ENCODE measurements at regions not wholly inside any gene's neighbourhood (a gene's known extent, or its start where the extent isn't known, plus 50 kb on each side); places are given as distances from the start of the nearest gene placed in this dataset.

DNA sequence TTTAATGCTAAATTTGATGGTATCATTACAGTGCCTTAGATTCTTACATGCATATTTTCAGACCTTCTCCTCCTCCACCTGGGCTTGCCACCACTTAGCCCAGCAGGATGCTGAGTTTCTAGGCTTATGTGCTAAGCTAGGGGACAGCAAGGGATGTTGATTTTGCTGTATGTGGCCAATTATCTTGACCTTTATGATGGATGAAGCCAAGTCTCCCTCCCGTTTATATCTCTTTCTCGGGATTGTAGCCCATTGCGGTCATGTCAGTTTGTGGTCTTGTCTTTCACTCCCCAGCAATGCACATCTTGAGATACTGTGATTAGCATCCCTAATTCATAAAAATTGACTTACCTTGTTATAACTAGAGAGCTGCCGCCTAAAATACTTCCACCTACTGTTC is 278.7 kb upstream of the SOX2 start:
- no peaks in the 10 kb centered on the region for H3K36me3 ChIP-seq (ENCODE audit: insufficient read depth, low read length)
- no peak overlapping the region for H3K4me2 ChIP-seq (ENCODE audit: low read depth, low read length, poor library complexity, severe bottlenecking)
- DNase-seq: no peak
- H3K27ac ChIP-seq (ENCODE audit: low read length): no peak overlapping the region
- no peak overlapping the region for H2AFZ ChIP-seq (ENCODE audit: low read length)
- no peak overlapping the region for H3K9ac ChIP-seq (ENCODE audit: low read length)
- no peaks in the 10 kb centered on the region for H4K20me1 ChIP-seq (ENCODE audit: insufficient read depth, low read depth, low read length)
- H3K9me3 ChIP-seq (ENCODE audit: low read length): no peaks in the 10 kb centered on the region
- H3K9me2 ChIP-seq (replicated peaks; ENCODE audit: insufficient read depth, low read length): no peaks in the 10 kb centered on the region; the same call in 1 of the 2 replicates
- no peak overlapping the region for H3K4me3 ChIP-seq (ENCODE audit: low read length)
- H3K4me1 ChIP-seq (ENCODE audit: low read length): no peaks in the 10 kb centered on the region
- H3K79me2 ChIP-seq (ENCODE audit: low read length): no peaks in the 10 kb centered on the region
- no peaks in the 10 kb centered on the region for H3K27me3 ChIP-seq (ENCODE audit: low read length)

DNA sequence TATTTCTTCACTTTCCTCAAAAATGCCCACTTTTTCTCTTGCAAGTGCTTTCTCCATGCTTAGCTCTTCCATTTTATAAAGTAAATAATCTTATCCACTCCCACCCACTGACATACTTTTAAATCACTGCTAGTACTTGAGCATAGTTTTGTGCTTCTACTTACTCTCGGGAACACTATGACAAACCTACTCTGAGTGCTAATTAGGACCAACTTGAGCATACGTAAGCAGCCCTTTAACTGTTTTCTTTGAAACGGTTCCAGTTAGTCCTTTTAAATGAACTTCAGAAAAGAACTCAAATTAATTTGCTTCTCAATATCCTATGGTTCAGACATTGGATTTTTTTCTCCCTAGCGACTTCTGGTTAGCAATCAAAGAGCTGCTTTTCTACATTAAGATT is 280.0 kb upstream of the SOX2 start:
- no peak for DNase-seq
- H2AFZ ChIP-seq (ENCODE audit: low read length): no peak overlapping the region
- H4K20me1 ChIP-seq (ENCODE audit: insufficient read depth, low read depth, low read length): no peaks in the 10 kb centered on the region

DNA sequence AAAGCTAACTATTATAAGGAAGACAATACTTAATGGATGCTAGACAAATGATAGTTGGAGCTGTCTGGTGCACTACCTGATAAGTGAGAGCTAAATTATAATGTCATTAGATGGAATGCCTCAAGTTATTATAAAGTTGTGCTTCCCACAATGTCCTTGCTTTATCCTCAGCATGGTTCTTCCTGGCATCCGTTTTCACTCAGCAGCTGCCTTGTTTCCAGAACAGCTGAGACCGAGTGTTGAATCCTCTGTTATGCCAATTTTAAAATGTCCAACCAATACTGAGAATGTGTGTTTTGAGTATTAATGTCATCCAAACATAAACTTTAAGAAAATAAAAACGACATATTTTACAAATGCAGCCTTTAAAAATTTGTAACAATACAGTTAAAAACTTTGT is 286.7 kb upstream of the SOX2 start:
- Histone ChIP-seq H3K4me1 (ENCODE audit: low read length) (no peaks in the 10 kb centered on the region), H2AFZ (ENCODE audit: low read length) (no peak overlapping the region), H3K27me3 (ENCODE audit: low read length) (no peaks in the 10 kb centered on the region), H3K79me2 (ENCODE audit: low read length) (no peaks in the 10 kb centered on the region), H3K9me2 (replicated peaks; ENCODE audit: insufficient read depth, low read length) (no peaks in the 10 kb centered on the region), H3K9ac (ENCODE audit: low read length) (no peak overlapping the region), H3K4me2 (ENCODE audit: low read depth, low read length, poor library complexity, severe bottlenecking) (no peak overlapping the region), H4K20me1 (ENCODE audit: insufficient read depth, low read depth, low read length) (no peaks in the 10 kb centered on the region), H3K27ac (ENCODE audit: low read length) (no peak overlapping the region), H3K9me3 (ENCODE audit: low read length) (no peaks in the 10 kb centered on the region), H3K36me3 (ENCODE audit: insufficient read depth, low read length) (no peaks in the 10 kb centered on the region), H3K4me3 (ENCODE audit: low read length) (no peak overlapping the region)
- DNase-seq: no peak

More for the DNA sequence above, 280.0 kb upstream of the SOX2 start:
- no peak overlapping the region for H3K9ac ChIP-seq (ENCODE audit: low read length)
- no peak overlapping the region for H3K4me3 ChIP-seq (ENCODE audit: low read length)
- no peaks in the 10 kb centered on the region for H3K36me3 ChIP-seq (ENCODE audit: insufficient read depth, low read length)
- no peak overlapping the region for H3K4me2 ChIP-seq (ENCODE audit: low read depth, low read length, poor library complexity, severe bottlenecking)
- no peaks in the 10 kb centered on the region for H3K9me3 ChIP-seq (ENCODE audit: low read length)
- no peaks in the 10 kb centered on the region for H3K4me1 ChIP-seq (ENCODE audit: low read length)
- no peak overlapping the region for H3K27ac ChIP-seq (ENCODE audit: low read length)
- no peaks in the 10 kb centered on the region for H3K79me2 ChIP-seq (ENCODE audit: low read length)
- H3K9me2 ChIP-seq (replicated peaks; ENCODE audit: insufficient read depth, low read length): no peaks in the 10 kb centered on the region; the same call in 1 of the 2 replicates
- no peaks in the 10 kb centered on the region for H3K27me3 ChIP-seq (ENCODE audit: low read length)

DNA sequence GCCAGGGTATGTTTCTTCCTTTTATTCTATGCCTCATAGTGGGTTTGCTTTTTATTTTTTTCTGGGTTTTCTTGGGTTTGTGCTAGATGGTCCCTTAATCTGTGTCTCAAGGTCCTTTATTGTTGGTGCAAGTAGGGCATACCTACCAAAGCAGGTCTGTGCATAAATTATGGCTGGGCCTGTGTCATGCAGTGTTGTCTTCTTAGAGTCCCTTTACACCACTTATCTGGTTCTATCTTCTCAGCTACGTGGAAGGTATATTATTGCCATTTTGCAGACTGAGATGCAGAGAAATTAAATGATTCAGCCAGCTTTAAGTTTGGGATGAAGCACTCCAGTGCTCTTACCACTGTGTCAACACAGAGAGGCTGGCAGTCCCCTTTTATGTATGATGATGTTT is 293.5 kb upstream of the SOX2 start:
- Histone ChIP-seq H3K4me2 (ENCODE audit: low read depth, low read length, poor library complexity, severe bottlenecking) (no peak overlapping the region), H3K27me3 (ENCODE audit: low read length) (no peaks in the 10 kb centered on the region), H3K79me2 (ENCODE audit: low read length) (no peaks in the 10 kb centered on the region), H3K9me3 (ENCODE audit: low read length) (no peaks in the 10 kb centered on the region), H3K4me1 (ENCODE audit: low read length) (no peaks in the 10 kb centered on the region), H3K36me3 (ENCODE audit: insufficient read depth, low read length) (no peaks in the 10 kb centered on the region), H3K9me2 (replicated peaks; ENCODE audit: insufficient read depth, low read length) (no peaks in the 10 kb centered on the region), H3K27ac (ENCODE audit: low read length) (no peak overlapping the region), H3K4me3 (ENCODE audit: low read length) (no peak overlapping the region), H2AFZ (ENCODE audit: low read length) (no peak overlapping the region), H4K20me1 (ENCODE audit: insufficient read depth, low read depth, low read length) (no peaks in the 10 kb centered on the region), H3K9ac (ENCODE audit: low read length) (no peak overlapping the region)
- no peak for DNase-seq

DNA sequence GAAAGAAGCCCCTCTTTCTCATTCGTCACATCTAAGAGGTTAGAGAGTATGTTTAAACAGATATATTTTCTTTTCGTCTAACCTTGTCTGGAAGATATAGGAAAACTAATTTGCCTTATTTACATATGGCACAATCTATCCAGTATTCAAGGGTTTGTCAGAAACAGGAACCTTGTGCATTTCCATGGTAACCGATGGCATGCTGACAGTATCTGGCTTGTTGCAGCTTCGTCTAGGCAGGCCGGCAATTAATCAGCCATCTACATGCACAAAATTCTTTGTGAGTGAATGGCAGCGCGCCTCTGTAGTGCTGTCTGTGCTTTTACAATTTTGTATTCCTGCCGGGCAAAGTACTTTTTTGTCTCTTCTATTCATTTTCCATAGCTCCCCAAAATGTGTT is 294.0 kb upstream of the SOX2 start:
- Histone ChIP-seq H3K4me2 (ENCODE audit: low read depth, low read length, poor library complexity, severe bottlenecking) (no peak overlapping the region), H3K36me3 (ENCODE audit: insufficient read depth, low read length) (no peaks in the 10 kb centered on the region), H2AFZ (ENCODE audit: low read length) (no peak overlapping the region), H3K9me2 (replicated peaks; ENCODE audit: insufficient read depth, low read length) (no peaks in the 10 kb centered on the region), H4K20me1 (ENCODE audit: insufficient read depth, low read depth, low read length) (no peaks in the 10 kb centered on the region), H3K4me3 (ENCODE audit: low read length) (no peak overlapping the region), H3K79me2 (ENCODE audit: low read length) (no peaks in the 10 kb centered on the region), H3K27me3 (ENCODE audit: low read length) (no peaks in the 10 kb centered on the region), H3K9me3 (ENCODE audit: low read length) (no peaks in the 10 kb centered on the region), H3K4me1 (ENCODE audit: low read length) (no peaks in the 10 kb centered on the region), H3K27ac (ENCODE audit: low read length) (no peak overlapping the region), H3K9ac (ENCODE audit: low read length) (no peak overlapping the region)
- no peak for DNase-seq

DNA sequence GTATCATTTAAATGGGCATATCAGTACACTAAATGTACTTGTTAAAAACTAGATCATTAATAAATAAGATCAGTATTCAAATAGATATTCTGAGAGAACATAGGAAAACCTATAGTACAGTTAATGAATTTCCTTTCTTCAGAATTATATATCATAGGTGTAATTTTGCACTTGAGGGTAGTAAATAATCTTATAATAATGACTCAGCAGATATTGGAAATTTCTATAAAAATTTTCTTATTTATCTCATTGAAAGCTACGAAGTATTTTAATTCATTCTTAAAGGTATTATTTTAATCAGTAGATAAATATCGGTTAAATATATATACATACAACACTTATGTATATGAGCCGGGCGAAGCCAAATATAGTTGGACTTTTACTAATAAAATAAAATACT is 300.9 kb upstream of the SOX2 start:
- H2AFZ ChIP-seq (ENCODE audit: low read length): no peak overlapping the region
- H3K27ac ChIP-seq (ENCODE audit: low read length): no peak overlapping the region

DNA sequence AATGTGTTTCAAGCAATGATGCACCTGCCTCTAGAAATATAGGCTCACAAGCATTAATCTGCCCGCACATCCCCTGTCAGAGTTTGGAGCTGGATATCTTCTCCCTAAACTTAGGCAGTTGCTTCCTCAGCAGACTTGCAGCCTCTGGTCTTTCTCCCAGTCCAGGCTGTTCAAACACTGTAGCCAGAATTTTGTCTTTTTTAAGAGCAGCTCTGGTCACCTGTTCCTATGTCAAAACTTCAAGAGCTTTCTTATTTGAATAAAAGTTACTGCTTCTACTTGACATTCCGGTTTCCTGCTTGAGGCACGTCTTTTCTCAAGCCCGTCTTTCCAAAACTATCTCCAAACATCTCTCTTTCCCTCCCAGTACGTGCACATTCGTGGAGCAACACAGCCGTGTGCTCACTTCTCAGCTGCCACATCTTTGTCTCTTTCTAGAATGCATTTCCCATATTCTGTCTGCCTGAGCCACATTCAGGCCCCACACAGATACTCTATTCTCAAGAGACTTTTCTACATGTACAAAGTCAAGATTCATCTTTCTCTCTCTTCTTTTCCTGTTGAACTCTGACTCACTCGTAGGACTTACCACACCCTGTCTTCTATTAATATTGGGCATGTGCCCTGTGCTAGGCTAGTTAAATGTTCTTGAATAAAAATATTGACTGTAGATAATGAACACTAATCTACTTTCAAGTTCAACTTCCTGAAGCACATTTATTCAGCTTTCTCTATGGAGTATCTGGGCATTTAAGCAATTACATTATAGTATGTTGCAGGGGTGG is 307.7 kb upstream of the SOX2 start:
- Histone ChIP-seq H3K4me2 (ENCODE audit: low read depth, low read length, poor library complexity, severe bottlenecking) (no peak overlapping the region), H4K20me1 (ENCODE audit: insufficient read depth, low read depth, low read length) (no peaks in the 10 kb centered on the region), H3K4me1 (ENCODE audit: low read length) (no peaks in the 10 kb centered on the region), H3K36me3 (ENCODE audit: insufficient read depth, low read length) (no peaks in the 10 kb centered on the region), H3K4me3 (ENCODE audit: low read length) (no peak overlapping the region), H3K9ac (ENCODE audit: low read length) (no peak overlapping the region), H3K9me3 (ENCODE audit: low read length) (no peaks in the 10 kb centered on the region), H2AFZ (ENCODE audit: low read length) (no peak overlapping the region), H3K79me2 (ENCODE audit: low read length) (no peaks in the 10 kb centered on the region), H3K27me3 (ENCODE audit: low read length) (no peaks in the 10 kb centered on the region), H3K27ac (ENCODE audit: low read length) (no peak overlapping the region), H3K9me2 (replicated peaks; ENCODE audit: insufficient read depth, low read length) (no peaks in the 10 kb centered on the region)
- no peak for DNase-seq

More for the DNA sequence above, 300.9 kb upstream of the SOX2 start:
- no peaks in the 10 kb centered on the region for H3K79me2 ChIP-seq (ENCODE audit: low read length)
- H3K9me3 ChIP-seq (ENCODE audit: low read length): no peaks in the 10 kb centered on the region
- H3K4me2 ChIP-seq (ENCODE audit: low read depth, low read length, poor library complexity, severe bottlenecking): no peak overlapping the region
- H4K20me1 ChIP-seq (ENCODE audit: insufficient read depth, low read depth, low read length): no peaks in the 10 kb centered on the region
- H3K36me3 ChIP-seq (ENCODE audit: insufficient read depth, low read length): no peaks in the 10 kb centered on the region
- no peak overlapping the region for H3K4me3 ChIP-seq (ENCODE audit: low read length)
- no peak overlapping the region for H3K9ac ChIP-seq (ENCODE audit: low read length)
- no peaks in the 10 kb centered on the region for H3K27me3 ChIP-seq (ENCODE audit: low read length)
- H3K4me1 ChIP-seq (ENCODE audit: low read length): no peaks in the 10 kb centered on the region
- DNase-seq: no peak
- no peaks in the 10 kb centered on the region for H3K9me2 ChIP-seq (replicated peaks; ENCODE audit: insufficient read depth, low read length)

DNA sequence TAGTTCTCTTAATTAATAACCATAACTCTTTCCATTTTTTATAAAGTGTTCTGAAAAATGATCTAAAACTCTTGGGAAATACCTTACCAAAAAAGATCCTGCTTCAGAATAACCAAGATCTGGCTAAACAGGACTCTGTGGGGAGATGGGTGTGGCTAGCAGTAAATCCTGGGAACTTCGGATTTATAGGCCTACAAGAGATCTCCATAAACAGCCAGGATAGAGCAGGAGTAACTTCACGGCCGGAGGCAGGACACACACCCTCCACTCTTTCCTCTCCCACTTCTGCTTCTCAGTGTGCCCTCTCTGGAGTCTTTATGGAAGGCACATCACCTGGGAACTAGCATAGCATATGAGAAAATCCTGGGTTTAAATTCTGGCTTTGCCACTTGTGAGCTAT is 309.4 kb upstream of the SOX2 start:
- Histone ChIP-seq H3K36me3 (ENCODE audit: insufficient read depth, low read length) (no peaks in the 10 kb centered on the region), H3K27ac (ENCODE audit: low read length) (no peak overlapping the region), H3K4me2 (ENCODE audit: low read depth, low read length, poor library complexity, severe bottlenecking) (no peak overlapping the region), H3K9ac (ENCODE audit: low read length) (no peak overlapping the region), H3K4me3 (ENCODE audit: low read length) (no peak overlapping the region), H3K4me1 (ENCODE audit: low read length) (no peaks in the 10 kb centered on the region), H4K20me1 (ENCODE audit: insufficient read depth, low read depth, low read length) (no peaks in the 10 kb centered on the region), H3K9me3 (ENCODE audit: low read length) (no peaks in the 10 kb centered on the region), H3K27me3 (ENCODE audit: low read length) (no peaks in the 10 kb centered on the region), H3K9me2 (replicated peaks; ENCODE audit: insufficient read depth, low read length) (no peaks in the 10 kb centered on the region), H3K79me2 (ENCODE audit: low read length) (no peaks in the 10 kb centered on the region), H2AFZ (ENCODE audit: low read length) (no peak overlapping the region)
- peak; percentile 15 for DNase-seq
